Adrenal gland (tissue), 9 donors: ENCODE measurements at regions not wholly inside any gene's neighbourhood (a gene's known extent, or its start where the extent isn't known, plus 50 kb on each side); places are given as distances from the start of the nearest gene placed in this dataset.

Experiments
- DNase-seq, 7 donors: peaks; one replicate each; pipeline ENCODE4 v3.0.0-alpha.2; 2019 to 2020
- H3K27ac ChIP-seq, 5 donors: fragments of 200-600 bp; sonication (generic) in 4 of 5; 1 replicate in 3 of 5; 2 replicates in 2 of 5; pipeline versions ENCODE4 v1.5.1 to v1.8.0; 2016 to 2020; ENCODE audit warnings: mild to moderate bottlenecking in 1 of 5
- H3K27me3 ChIP-seq: fragments of 200-600 bp; 2 replicates; pipeline ENCODE4 v1.8.0; 2021
- H3K36me3 ChIP-seq, 2 donors: fragments of 200-600 bp; replicated peaks in 1 of 2; 1 replicate in 1 of 2; 2 replicates in 1 of 2; pipeline versions ENCODE4 v1.5.1 to v1.8.0; 2018 to 2022
- H3K4me1 ChIP-seq, 2 donors: fragments of 200-600 bp; replicated peaks in 1 of 2; 1 replicate in 1 of 2; 2 replicates in 1 of 2; pipeline versions ENCODE4 v1.5.1 to v1.8.0; 2018 to 2021
- H3K4me3 ChIP-seq, 4 donors: fragments of 200-600 bp; sonication (generic) in 3 of 4; one replicate each; pipeline ENCODE4 v1.5.1; 2016 to 2018
- H3K9me3 ChIP-seq, 3 donors: fragments of 200-600 bp; sonication (generic) in 1 of 3; replicated peaks in 1 of 3; 1 replicate in 2 of 3; 2 replicates in 1 of 3; pipeline versions ENCODE4 v1.5.1 to v1.8.0; 2016 to 2021
- POLR2A ChIP-seq, 2 donors: fragments of 450-650 bp; IDR thresholded peaks; one replicate each; pipeline ENCODE4 v1.6.1; 2017; ENCODE audit warnings: antibody characterized with exemption in 2 of 2, mild to moderate bottlenecking in 2 of 2, moderate library complexity in 1 of 2
- WGBS, 4 donors: extraction: QIAGEN DNeasy Blood & Tissue Kit in 2 of 4; methylation state at CpG; one replicate each; pipeline versions ENCODE4 v1.1.5 to v1.1.7; 2013 to 2017; 5-methylcytosine and 5-hydroxymethylcytosine counted together
- intact Hi-C, 2 donors: fragments of 100-400 bp; cut with DNase I; formaldehyde crosslinking; loops; one replicate each; pipeline versions ENCODE4 v1.14.1 to v1.15.0; 2022 to 2023
- TF ChIP-seq, protein P1 (sequence below), 6 experiments: fragments of 450-650 bp in 4 of 6; fragments of 200-600 bp in 2 of 6; sonication (generic) in 1 of 6; IDR thresholded peaks; 1 replicate in 5 of 6; 2 replicates in 1 of 6; pipeline versions ENCODE4 v1.5.1 to v1.8.0; 2016 to 2021; ENCODE audit warnings: antibody characterized with exemption in 6 of 6, mild to moderate bottlenecking in 2 of 6, moderate library complexity in 1 of 6
- donor health status: healthy with polysubstance abuse.
- donor health status: Bipolar disorder and iron deficiency.
- donor health status: DM: yes; HTN: yes; CAD: no.
- donor health status: DM: no; HTN: no; CAD: no.
- donor health status: DM: no; HTN: no; CAD: no.

DNA sequence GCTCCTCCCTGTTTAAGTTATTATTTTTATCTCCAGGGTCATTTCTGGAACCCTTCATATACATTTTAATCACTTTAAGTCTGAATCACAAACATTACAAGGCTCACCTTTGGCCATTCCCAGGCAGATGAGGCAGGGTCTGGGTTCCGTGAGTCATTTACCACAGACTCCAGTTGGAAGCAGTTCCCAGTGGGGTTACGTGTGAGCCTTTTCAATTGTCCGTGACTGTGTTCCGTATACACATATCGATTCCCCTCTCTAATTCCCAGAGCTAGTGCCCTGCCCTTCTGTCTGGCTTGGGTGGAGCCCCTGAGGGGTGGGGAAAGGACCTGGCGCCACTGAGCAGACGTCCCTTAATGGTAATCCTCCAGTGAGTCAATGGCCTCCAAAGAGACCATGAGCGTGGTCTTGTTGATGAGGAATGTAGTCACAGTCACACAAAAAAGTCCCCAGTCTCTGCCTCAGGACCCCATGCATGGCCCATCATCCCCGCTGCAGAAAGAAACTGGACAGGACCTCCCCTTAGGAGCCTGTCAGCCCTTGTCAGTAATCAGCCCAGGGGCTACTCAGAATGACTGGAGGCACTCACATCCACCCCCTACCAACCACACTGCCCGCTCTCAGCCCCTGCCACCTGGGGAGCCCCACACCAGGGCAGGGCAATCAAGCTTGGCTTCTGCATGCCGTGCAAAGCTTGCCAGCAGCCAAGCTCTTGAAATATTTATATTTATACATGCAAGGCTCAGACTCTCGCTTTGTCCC lies 144.4 kb downstream of the ZIC5 start:
- no peak overlapping the region for H3K4me3 ChIP-seq
- H3K27ac ChIP-seq = no peak overlapping the region
- no peaks in the 10 kb centered on the region for H3K4me1 ChIP-seq
- intact Hi-C loops = no loop called here
- H3K27me3 ChIP-seq = no peaks in the 10 kb centered on the region
- WGBS, 4 donors = 92 to 96% (median 94%) methylated on average over 11 to 12 of the region's 12 CpGs
- TF ChIP-seq, protein P1, sequence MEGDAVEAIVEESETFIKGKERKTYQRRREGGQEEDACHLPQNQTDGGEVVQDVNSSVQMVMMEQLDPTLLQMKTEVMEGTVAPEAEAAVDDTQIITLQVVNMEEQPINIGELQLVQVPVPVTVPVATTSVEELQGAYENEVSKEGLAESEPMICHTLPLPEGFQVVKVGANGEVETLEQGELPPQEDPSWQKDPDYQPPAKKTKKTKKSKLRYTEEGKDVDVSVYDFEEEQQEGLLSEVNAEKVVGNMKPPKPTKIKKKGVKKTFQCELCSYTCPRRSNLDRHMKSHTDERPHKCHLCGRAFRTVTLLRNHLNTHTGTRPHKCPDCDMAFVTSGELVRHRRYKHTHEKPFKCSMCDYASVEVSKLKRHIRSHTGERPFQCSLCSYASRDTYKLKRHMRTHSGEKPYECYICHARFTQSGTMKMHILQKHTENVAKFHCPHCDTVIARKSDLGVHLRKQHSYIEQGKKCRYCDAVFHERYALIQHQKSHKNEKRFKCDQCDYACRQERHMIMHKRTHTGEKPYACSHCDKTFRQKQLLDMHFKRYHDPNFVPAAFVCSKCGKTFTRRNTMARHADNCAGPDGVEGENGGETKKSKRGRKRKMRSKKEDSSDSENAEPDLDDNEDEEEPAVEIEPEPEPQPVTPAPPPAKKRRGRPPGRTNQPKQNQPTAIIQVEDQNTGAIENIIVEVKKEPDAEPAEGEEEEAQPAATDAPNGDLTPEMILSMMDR (IDR thresholded peaks at IDR 0.05) = no peak
- no peak for TF ChIP-seq POLR2A (IDR thresholded peaks at IDR 0.05)
- no peaks in the 10 kb centered on the region for H3K9me3 ChIP-seq
- no peak for DNase-seq
- no peaks in the 10 kb centered on the region for H3K36me3 ChIP-seq

DNA sequence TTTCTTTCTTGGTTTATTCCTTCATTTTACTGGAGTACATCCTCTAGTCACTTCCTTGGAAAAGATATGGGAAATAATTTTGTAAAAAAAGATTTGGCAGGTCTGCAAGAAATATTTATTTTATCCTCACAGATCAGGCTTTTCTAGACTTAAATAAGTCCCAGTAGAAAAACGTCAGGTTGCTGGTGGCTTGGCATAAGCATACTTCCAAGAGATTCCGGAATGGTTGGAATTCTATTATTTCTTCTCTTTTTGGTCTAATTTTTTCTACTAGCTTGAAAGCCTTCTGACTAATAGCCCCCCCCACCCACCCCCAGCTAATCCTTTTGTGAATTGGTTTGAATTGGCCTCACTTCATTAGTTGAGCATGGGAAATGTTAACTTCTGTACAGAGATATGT lies 147.6 kb downstream of the ZIC5 start:
- 82 to 92% (median 89%) methylated on average over 2 of the region's 2 CpGs for WGBS, 4 donors
- Histone ChIP-seq H3K27ac (no peak overlapping the region), H3K4me3 (no peak overlapping the region), H3K4me1 (no peaks in the 10 kb centered on the region), H3K9me3 (no peaks in the 10 kb centered on the region), H3K27me3 (no peaks in the 10 kb centered on the region), H3K36me3 (no peaks in the 10 kb centered on the region)
- DNase-seq = no peak
- intact Hi-C loops = no loop called here
- no peak for TF ChIP-seq POLR2A (IDR thresholded peaks at IDR 0.05)
- TF ChIP-seq, protein P1 (IDR thresholded peaks at IDR 0.05) = no peak

DNA sequence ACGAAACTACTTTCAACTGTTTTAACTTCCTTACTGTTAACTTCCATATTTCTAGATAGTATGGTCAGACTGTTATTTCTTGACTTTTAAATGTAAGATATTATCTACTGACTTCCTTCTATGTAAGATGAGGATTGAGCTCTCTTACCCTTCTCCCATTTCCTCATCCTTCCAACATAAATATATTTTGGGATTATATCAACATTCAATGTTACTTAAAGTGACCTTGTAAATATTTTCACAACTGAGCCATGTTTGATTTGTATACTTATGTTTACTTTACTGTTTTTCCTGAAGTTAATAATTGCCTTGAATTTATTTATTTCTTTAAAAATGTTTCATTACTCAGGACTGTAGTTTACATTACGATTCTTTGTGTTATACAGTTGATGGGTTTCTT lies 148.7 kb downstream of the ZIC5 start:
- no peak for DNase-seq
- WGBS, 4 donors = 60 to 72% (median 70%) methylated on average over 2 of the region's 2 CpGs
- Histone ChIP-seq H3K27me3 (no peaks in the 10 kb centered on the region), H3K9me3 (no peaks in the 10 kb centered on the region), H3K4me3 (no peak overlapping the region), H3K4me1 (no peaks in the 10 kb centered on the region), H3K27ac (no peak overlapping the region), H3K36me3 (no peaks in the 10 kb centered on the region)
- intact Hi-C loops = no loop called here
- no peak for TF ChIP-seq POLR2A (IDR thresholded peaks at IDR 0.05)
- TF ChIP-seq, protein P1 (IDR thresholded peaks at IDR 0.05) = no peak

DNA sequence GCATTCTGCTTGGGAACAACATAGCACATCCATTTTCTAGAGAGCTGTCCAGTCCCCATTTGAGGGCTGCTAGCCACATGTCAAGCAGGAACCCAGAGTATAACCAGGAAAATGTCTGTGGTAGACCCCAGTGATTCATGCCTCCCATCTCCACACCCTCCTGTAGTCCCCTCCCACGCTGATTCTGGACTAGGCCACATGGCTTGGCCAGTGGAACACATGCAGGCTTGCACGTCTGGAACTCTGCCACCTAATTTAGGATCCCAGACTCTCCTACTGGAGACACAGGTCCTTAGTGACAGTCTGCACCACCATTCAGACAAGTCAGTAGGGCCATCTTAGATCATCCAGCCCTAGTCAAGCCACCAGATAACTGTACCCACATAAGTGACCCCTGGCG lies 149.8 kb downstream of the ZIC5 start:
- H3K4me3 ChIP-seq = no peak overlapping the region
- no peak overlapping the region for H3K27ac ChIP-seq
- no peaks in the 10 kb centered on the region for H3K36me3 ChIP-seq
- H3K27me3 ChIP-seq = no peaks in the 10 kb centered on the region
- H3K9me3 ChIP-seq = no peaks in the 10 kb centered on the region
- TF ChIP-seq, protein P1 (IDR thresholded peaks at IDR 0.05) = no peak
- no peak for TF ChIP-seq POLR2A (IDR thresholded peaks at IDR 0.05)
- H3K4me1 ChIP-seq = no peaks in the 10 kb centered on the region
- DNase-seq = no peak
- intact Hi-C loops = no loop called here
- 89 to 94% (median 91%) methylated on average over 3 of the region's 3 CpGs for WGBS, 4 donors
